HepG2 (cell line): ENCODE measurements at regions not wholly inside any gene's neighbourhood (a gene's known extent, or its start where the extent isn't known, plus 50 kb on each side); places are given as distances from the start of the nearest gene placed in this dataset.

ENCODE experiments used
- ATAC-seq: fragments of 200-7000 bp; cut with Tn5 transposase; 3 replicates; pipeline ENCODE4 v1.9.1; 2020; ENCODE audit warnings: mild to moderate bottlenecking, moderate library complexity
- BruUV-seq: library from RNA; stranded (reverse); fragments of 400-500 nt; replicated peaks from 2 replicates; lab custom pipeline; 2021; lab: Mats Ljungman, UMichigan
- CTCF ChIA-PET: fragments of 300-600 bp; formaldehyde crosslinking; extraction: SDS; loops from one replicate; lab custom pipeline; 2021; ENCODE audit warnings: low total read pairs, inconsistent platforms, low intra/inter-chr PET ratio; lab: Yijun Ruan, JAX
- POLR2A ChIA-PET: fragments of 350-600 bp; sonication (Branson Sonifier 250); formaldehyde crosslinking; loops from one replicate; lab custom pipeline; 2020; ENCODE audit warnings: antibody characterized with exemption, inconsistent platforms; lab: Yijun Ruan, JAX
- DNase-seq: peaks from one replicate; pipeline ENCODE4 v3.0.0-alpha.2; 2015; ENCODE audit warnings: low spot score
- FAIRE-seq: peaks from 3 replicates; lab custom pipeline; 2011; peaks lifted over from hg19 to GRCh38; lab: Jason Lieb, UNC
- H2AFZ ChIP-seq: one replicate; pipeline ENCODE4 v1.6.1; 2011; ENCODE audit warnings: low read length, inconsistent platforms
- H3K27ac ChIP-seq: fragments of 300-600 bp; 3 replicates; pipeline ENCODE4 v1.8.0; 2011; ENCODE audit warnings: mixed run types, mild to moderate bottlenecking, mixed read lengths, low read length, inconsistent platforms; ENCODE audit not compliant: insufficient read depth; ENCODE audit errors: extremely low read length
- H3K27me3 ChIP-seq, 2 experiments: fragments of 200-600 bp in 1 of 2; 2 replicates in 1 of 2; 3 replicates in 1 of 2; pipeline versions ENCODE4 v1.6.0 to v1.8.0; 2011; ENCODE audit warnings: low read length in 2 of 2, mild to moderate bottlenecking in 2 of 2, moderate library complexity in 2 of 2, inconsistent platforms in 1 of 2; ENCODE audit not compliant: insufficient read depth in 2 of 2, control insufficient read depth in 1 of 2
- H3K36me3 ChIP-seq, 2 experiments: fragments of 200-600 bp in 1 of 2; replicated peaks in 1 of 2; 2 replicates in 1 of 2; 3 replicates in 1 of 2; pipeline versions ENCODE4 v1.5.1 to v1.8.0; 2011; ENCODE audit warnings: low read length in 2 of 2, inconsistent platforms in 1 of 2; ENCODE audit not compliant: insufficient read depth in 2 of 2, control insufficient read depth in 1 of 2
- H3K4me1 ChIP-seq: 2 replicates; pipeline ENCODE4 v1.5.1; 2012; ENCODE audit warnings: low read length, inconsistent platforms; ENCODE audit not compliant: insufficient read depth
- H3K4me2 ChIP-seq: 2 replicates; pipeline ENCODE4 v1.6.0; 2011; ENCODE audit warnings: low read depth, low read length, inconsistent platforms
- H3K4me3 ChIP-seq, 3 experiments: fragments of 200-600 bp in 1 of 3; sonication (generic), shearing (Covaris generic) in 1 of 3; replicated peaks in 1 of 3; 2 replicates each; pipeline ENCODE4 v1.5.1; 2011 to 2016; ENCODE audit warnings: low read length in 3 of 3, inconsistent platforms in 2 of 3, low read depth in 2 of 3, mild to moderate bottlenecking in 2 of 3, control low read depth in 1 of 3, mixed read lengths in 1 of 3; ENCODE audit not compliant: insufficient read depth in 1 of 3
- H3K79me2 ChIP-seq: one replicate; pipeline ENCODE4 v1.6.1; 2011; ENCODE audit warnings: low read length, inconsistent platforms; ENCODE audit not compliant: insufficient read depth
- H3K9ac ChIP-seq: 2 replicates; pipeline ENCODE4 v1.6.0; 2011; ENCODE audit warnings: mild to moderate bottlenecking, low read depth, low read length, inconsistent platforms; ENCODE audit not compliant: insufficient read depth
- H3K9me3 ChIP-seq: 2 replicates; pipeline ENCODE4 v1.5.1; 2012; ENCODE audit warnings: mild to moderate bottlenecking, low read length
- H4K20me1 ChIP-seq: 2 replicates; pipeline ENCODE4 v1.6.0; 2011; ENCODE audit warnings: inconsistent platforms, mild to moderate bottlenecking, low read length, moderate library complexity; ENCODE audit not compliant: insufficient read depth
- FOXK1 ChIP-seq: sonication (generic); formaldehyde crosslinking; IDR thresholded peaks from 2 replicates; pipeline ENCODE4 v1.4.0; 2020; ENCODE audit warnings: low read depth, missing genetic modification reagents, borderline replicate concordance
- GLI4 ChIP-seq: sonication (generic); formaldehyde crosslinking; IDR thresholded peaks from 2 replicates; pipeline ENCODE4 v1.5.1; 2020; ENCODE audit warnings: missing genetic modification reagents, mild to moderate bottlenecking, moderate library complexity, borderline replicate concordance
- KDM5B ChIP-seq: sonication (generic); formaldehyde crosslinking; IDR thresholded peaks from 2 replicates; pipeline ENCODE4 v1.4.0; 2020; ENCODE audit warnings: missing genetic modification reagents, mild to moderate bottlenecking, borderline replicate concordance
- MAFF ChIP-seq: IDR thresholded peaks from 2 replicates; pipeline ENCODE4 v1.6.1; 2011; ENCODE audit warnings: low read depth, low read length, improper control_type of control experiment
- MAFK ChIP-seq, 2 experiments: IDR thresholded peaks in 1 of 2; conservative IDR thresholded peaks in 1 of 2; 2 replicates each; pipeline ENCODE4 v1.6.1; 2011; ENCODE audit warnings: improper control_type of control experiment in 2 of 2, low read length in 2 of 2
- MED8 ChIP-seq: sonication (generic); formaldehyde crosslinking; IDR thresholded peaks from 2 replicates; pipeline ENCODE4 v1.8.1; 2023; ENCODE audit warnings: mild to moderate bottlenecking, missing genetic modification reagents; ENCODE audit not compliant: insufficient replicate concordance
- NFYB ChIP-seq: sonication (generic); formaldehyde crosslinking; IDR thresholded peaks from 2 replicates; pipeline ENCODE4 v1.4.0; 2020; ENCODE audit warnings: missing genetic modification reagents
- PAX8 ChIP-seq: sonication (generic); formaldehyde crosslinking; IDR thresholded peaks from 2 replicates; pipeline ENCODE4 v1.8.0; 2022; ENCODE audit warnings: mild to moderate bottlenecking, missing genetic modification reagents, borderline replicate concordance
- RARG ChIP-seq: sonication (generic); formaldehyde crosslinking; IDR thresholded peaks from 2 replicates; pipeline ENCODE4 v1.4.0; 2020; ENCODE audit warnings: low read depth, mild to moderate bottlenecking, missing genetic modification reagents
- SOX6 ChIP-seq, 2 experiments: fragments of 450-650 bp in 1 of 2; sonication (generic) in 1 of 2; formaldehyde crosslinking in 1 of 2; IDR thresholded peaks; 2 replicates each; pipeline versions ENCODE4 v1.4.0 to v1.6.1; 2017 to 2020; ENCODE audit warnings: antibody characterized with exemption in 1 of 2, mild to moderate bottlenecking in 1 of 2, missing genetic modification reagents in 1 of 2
- ZNF12 ChIP-seq: sonication (generic); formaldehyde crosslinking; IDR thresholded peaks from 2 replicates; pipeline ENCODE4 v1.5.0; 2020; ENCODE audit warnings: missing genetic modification reagents
- ZNF280B ChIP-seq: sonication (generic); formaldehyde crosslinking; IDR thresholded peaks from 2 replicates; pipeline ENCODE4 v1.5.0; 2020; ENCODE audit warnings: missing genetic modification reagents, mild to moderate bottlenecking, borderline replicate concordance
- ZNF512 ChIP-seq: sonication (generic); formaldehyde crosslinking; IDR thresholded peaks from 2 replicates; pipeline ENCODE4 v1.4.0; 2020; ENCODE audit warnings: mild to moderate bottlenecking, missing genetic modification reagents
- ZNF563 ChIP-seq: sonication (generic); formaldehyde crosslinking; IDR thresholded peaks from 2 replicates; pipeline ENCODE4 v1.8.0; 2022; ENCODE audit warnings: mild to moderate bottlenecking, moderate library complexity, missing genetic modification reagents
- ZNF598 ChIP-seq: sonication (generic); formaldehyde crosslinking; IDR thresholded peaks from 2 replicates; pipeline ENCODE4 v1.5.1; 2020; ENCODE audit warnings: mild to moderate bottlenecking, missing genetic modification reagents, borderline replicate concordance
- ZNF841 ChIP-seq: sonication (generic); formaldehyde crosslinking; IDR thresholded peaks from 2 replicates; pipeline ENCODE4 v1.8.1; 2023; ENCODE audit warnings: missing genetic modification reagents, borderline replicate concordance
- ZSCAN20 ChIP-seq: sonication (generic); formaldehyde crosslinking; IDR thresholded peaks from 2 replicates; pipeline ENCODE4 v1.4.0; 2020; ENCODE audit warnings: missing genetic modification reagents, mild to moderate bottlenecking, borderline replicate concordance
- ZSCAN22 ChIP-seq: sonication (generic); formaldehyde crosslinking; IDR thresholded peaks from 2 replicates; pipeline ENCODE4 v1.4.0; 2020; ENCODE audit warnings: mild to moderate bottlenecking, missing genetic modification reagents
- WGBS: methylation state at CpG from one replicate; pipeline ENCODE4 v1.1.6; 2017; ENCODE audit warnings: low lambda C conversion rate; 5-methylcytosine and 5-hydroxymethylcytosine counted together
- in situ Hi-C: cut with HindIII; loops from 2 replicates; pipeline ENCODE4 v1.10.0; 2017; ENCODE audit warnings: low pct_unique_long_range_greater_than_20kb; ENCODE audit not compliant: extremely low pct_ligation_motif_present
- intact Hi-C: fragments of 100-400 bp; cut with micrococcal nuclease; formaldehyde crosslinking; loops from one replicate; pipeline ENCODE4 v1.10.0; 2022; ENCODE audit not compliant: unreplicated experiment

GRCh38 chr5:152100462-152100861, 175.8 kb upstream of the GLRA1 start:
- no peak overlapping the region for H2AFZ ChIP-seq
- no peaks in the 10 kb centered on the region for H4K20me1 ChIP-seq
- H3K4me1 ChIP-seq = no peaks in the 10 kb centered on the region
- POLR2A ChIA-PET = no interaction called here
- H3K9me3 ChIP-seq = no peaks in the 10 kb centered on the region
- no peak for ATAC-seq
- no peak overlapping the region for H3K27ac ChIP-seq
- no peaks in the 10 kb centered on the region for H3K27me3 ChIP-seq
- CTCF ChIA-PET = no interaction called here
- H3K79me2 ChIP-seq = no peaks in the 10 kb centered on the region
- in situ Hi-C loops = no loop called here
- H3K9ac ChIP-seq = no peak overlapping the region
- peak; percentile 36; the same call in 1 of the 2 replicates for TF ChIP-seq MAFF
- TF ChIP-seq PAX8 = no peak
- TF ChIP-seq MAFK (conservative IDR thresholded peaks at IDR 0.05 in 1 of 2, IDR thresholded peaks at IDR 0.05 in 1 of 2; ENCODE audit: low read length in 2 of 2) = peak; percentile 6 to 37; a peak in 2 of 4 replicates
- no peak for TF ChIP-seq NFYB (CRISPR knock-in tag)
- TF ChIP-seq, all 625 proteins: peak for 2
- no peak overlapping the region for H3K4me2 ChIP-seq
- no peaks in the 10 kb centered on the region for H3K36me3 ChIP-seq
- BruUV-seq = no TSS peak
- intact Hi-C loops = no loop called here
- DNase-seq (no peak), FAIRE-seq (no peak)
- H3K4me3 ChIP-seq = no peak overlapping the region

GRCh38 chr5:152097128-152097527, 172.5 kb upstream of the GLRA1 start:
- H3K79me2 ChIP-seq = no peaks in the 10 kb centered on the region
- no peaks in the 10 kb centered on the region for H3K4me1 ChIP-seq
- H4K20me1 ChIP-seq = no peaks in the 10 kb centered on the region
- no peak for ATAC-seq
- BruUV-seq = no TSS peak
- 0% methylated on average over 1 of the region's 1 CpG for WGBS
- H3K27me3 ChIP-seq = no peaks in the 10 kb centered on the region
- no peak for DNase-seq
- H2AFZ ChIP-seq = no peak overlapping the region
- no peak overlapping the region for H3K9ac ChIP-seq
- H3K9me3 ChIP-seq = no peaks in the 10 kb centered on the region
- no peak overlapping the region for H3K27ac ChIP-seq
- intact Hi-C loops (no loop called here), in situ Hi-C loops (no loop called here)
- FAIRE-seq = no peak
- H3K4me2 ChIP-seq = no peak overlapping the region
- POLR2A ChIA-PET = no interaction called here
- CTCF ChIA-PET = no interaction called here
- H3K36me3 ChIP-seq = no peaks in the 10 kb centered on the region
- no peak overlapping the region for H3K4me3 ChIP-seq
- TF ChIP-seq ZNF280B (no peak), GLI4 (CRISPR knock-in tag) (no peak), SOX6 (IDR thresholded peaks at IDR 0.05) (no peak), SOX6 (CRISPR knock-in tag; IDR thresholded peaks at IDR 0.05) (no peak), ZNF563 (CRISPR knock-in tag) (no peak), ZSCAN20 (no peak), ZSCAN22 (CRISPR knock-in tag) (no peak), RARG (CRISPR knock-in tag) (no peak), ZNF598 (CRISPR knock-in tag) (no peak), ZNF841 (CRISPR knock-in tag) (no peak), ZNF512 (CRISPR knock-in tag) (no peak), ZNF12 (CRISPR knock-in tag) (no peak), FOXK1 (CRISPR knock-in tag) (no peak), KDM5B (CRISPR knock-in tag) (no peak), MED8 (CRISPR knock-in tag) (no peak)
